ENCODE measurements at regions not wholly inside any gene's neighbourhood (a gene's known extent, or its start where the extent isn't known, plus 50 kb on each side); places are given as distances from the start of the nearest gene placed in this dataset.

DNA sequence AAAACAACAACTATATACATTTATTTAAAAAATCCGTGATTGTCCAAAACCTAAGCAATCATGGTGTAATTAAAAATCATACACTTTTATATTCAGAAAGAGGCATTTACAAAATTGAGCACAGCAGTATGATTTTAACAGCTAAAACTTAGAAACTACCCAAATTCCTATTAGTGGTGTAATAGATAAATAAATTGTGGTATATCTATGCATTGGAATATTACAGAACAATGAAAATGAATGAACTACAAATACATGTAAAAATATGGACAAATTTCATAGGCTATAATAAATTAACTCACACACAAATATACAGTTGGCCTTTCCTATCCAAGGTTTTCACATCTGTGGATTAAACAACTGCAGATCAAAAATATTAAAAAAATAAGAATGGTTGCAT is 700.5 kb upstream of the ARPP21 start:
- DNase-seq (ENCODE audit: low read depth, low spot score), result no peak
- H3K4me1 Mint-ChIP-seq, result no peaks in the 10 kb centered on the region
- H3K27ac Mint-ChIP-seq (ENCODE audit: unreplicated experiment), result no peak overlapping the region
- H3K4me3 Mint-ChIP-seq, result no peak overlapping the region
- H3K36me3 Mint-ChIP-seq (ENCODE audit: low read depth), result no peaks in the 10 kb centered on the region
- TF ChIP-seq, protein P1, sequence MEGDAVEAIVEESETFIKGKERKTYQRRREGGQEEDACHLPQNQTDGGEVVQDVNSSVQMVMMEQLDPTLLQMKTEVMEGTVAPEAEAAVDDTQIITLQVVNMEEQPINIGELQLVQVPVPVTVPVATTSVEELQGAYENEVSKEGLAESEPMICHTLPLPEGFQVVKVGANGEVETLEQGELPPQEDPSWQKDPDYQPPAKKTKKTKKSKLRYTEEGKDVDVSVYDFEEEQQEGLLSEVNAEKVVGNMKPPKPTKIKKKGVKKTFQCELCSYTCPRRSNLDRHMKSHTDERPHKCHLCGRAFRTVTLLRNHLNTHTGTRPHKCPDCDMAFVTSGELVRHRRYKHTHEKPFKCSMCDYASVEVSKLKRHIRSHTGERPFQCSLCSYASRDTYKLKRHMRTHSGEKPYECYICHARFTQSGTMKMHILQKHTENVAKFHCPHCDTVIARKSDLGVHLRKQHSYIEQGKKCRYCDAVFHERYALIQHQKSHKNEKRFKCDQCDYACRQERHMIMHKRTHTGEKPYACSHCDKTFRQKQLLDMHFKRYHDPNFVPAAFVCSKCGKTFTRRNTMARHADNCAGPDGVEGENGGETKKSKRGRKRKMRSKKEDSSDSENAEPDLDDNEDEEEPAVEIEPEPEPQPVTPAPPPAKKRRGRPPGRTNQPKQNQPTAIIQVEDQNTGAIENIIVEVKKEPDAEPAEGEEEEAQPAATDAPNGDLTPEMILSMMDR (conservative IDR thresholded peaks at IDR 0.05), result no peak
- H3K9me3 Mint-ChIP-seq, result peaks cover 5% of the 10 kb centered on the region
- H3K27me3 Mint-ChIP-seq (ENCODE audit: low read depth), result no peaks in the 10 kb centered on the region

DNA sequence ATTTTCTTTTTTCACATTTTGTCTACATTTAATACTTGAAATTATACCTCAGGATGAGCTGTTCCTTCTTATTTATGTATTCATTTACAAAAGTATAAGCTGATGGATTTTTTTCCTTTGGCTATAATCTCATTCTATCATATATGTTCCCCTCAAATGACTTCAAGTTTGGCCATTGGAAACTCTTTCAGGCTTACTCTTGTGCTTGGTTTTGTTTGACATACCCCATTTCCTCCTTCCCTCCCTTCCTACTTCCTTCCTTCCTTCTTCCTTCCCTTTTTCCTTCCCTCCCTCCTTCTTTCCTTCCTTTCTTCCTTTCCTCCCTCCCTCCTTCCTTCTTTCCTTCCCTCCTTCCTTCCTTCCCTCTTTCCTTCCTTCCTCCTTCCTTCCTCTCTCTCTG is 697.1 kb upstream of the ARPP21 start:
- Mint-ChIP-seq H3K27ac (ENCODE audit: unreplicated experiment) (no peak overlapping the region), H3K27me3 (ENCODE audit: low read depth) (no peaks in the 10 kb centered on the region), H3K36me3 (ENCODE audit: low read depth) (no peaks in the 10 kb centered on the region), H3K9me3 (peaks cover 5% of the 10 kb centered on the region), H3K4me1 (no peaks in the 10 kb centered on the region), H3K4me3 (no peak overlapping the region)
- TF ChIP-seq, protein P1 (conservative IDR thresholded peaks at IDR 0.05), result no peak
- DNase-seq (ENCODE audit: low read depth, low spot score), result no peak

DNA sequence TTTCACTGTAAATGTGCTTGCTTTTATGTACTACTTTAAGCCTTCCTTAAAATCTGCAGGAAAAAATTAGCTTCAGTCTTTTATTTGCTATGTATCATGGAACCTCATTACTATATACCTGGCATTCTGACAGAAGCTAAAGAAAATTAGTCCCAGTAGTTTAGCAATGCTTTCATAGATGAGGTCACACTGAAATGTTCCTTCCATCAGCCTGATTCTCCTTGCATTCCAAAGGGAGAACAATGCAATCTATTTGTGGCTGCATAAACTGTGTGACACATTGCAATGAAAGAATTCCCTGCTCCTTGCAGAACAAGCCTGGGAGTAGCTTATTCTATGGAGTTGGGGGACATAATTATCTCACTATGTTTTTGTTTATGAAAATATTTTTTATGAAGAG is 691.5 kb upstream of the ARPP21 start:
- no peaks in the 10 kb centered on the region for H3K27me3 Mint-ChIP-seq (ENCODE audit: low read depth)
- TF ChIP-seq, protein P1 (conservative IDR thresholded peaks at IDR 0.05), result no peak
- peaks cover 10% of the 10 kb centered on the region for H3K9me3 Mint-ChIP-seq
- H3K4me3 Mint-ChIP-seq, result no peak overlapping the region
- H3K27ac Mint-ChIP-seq (ENCODE audit: unreplicated experiment), result no peak overlapping the region
- DNase-seq (ENCODE audit: low read depth, low spot score), result no peak
- H3K4me1 Mint-ChIP-seq, result peaks cover 13% of the 10 kb centered on the region
- H3K36me3 Mint-ChIP-seq (ENCODE audit: low read depth), result peaks cover 5% of the 10 kb centered on the region

DNA sequence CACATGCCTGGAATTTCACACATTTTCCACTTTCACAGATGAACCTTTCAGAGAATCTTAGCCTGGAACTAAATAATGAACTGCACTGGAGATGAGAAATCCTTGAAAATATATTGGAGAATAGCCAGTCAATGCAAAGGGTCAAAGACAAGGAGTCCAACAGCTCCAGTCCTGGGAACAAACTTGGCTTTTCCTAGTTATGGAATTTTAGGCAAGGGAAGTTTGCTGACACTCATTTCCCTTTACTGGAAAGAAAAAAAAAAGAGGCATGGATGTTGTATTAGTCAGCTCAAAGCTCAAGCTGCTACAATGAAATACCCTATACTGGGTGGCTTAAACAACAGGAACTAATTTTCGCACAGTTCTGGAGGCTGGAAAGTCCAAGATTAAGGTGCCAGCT is 690.8 kb upstream of the ARPP21 start:
- no peaks in the 10 kb centered on the region for H3K27me3 Mint-ChIP-seq (ENCODE audit: low read depth)
- H3K4me1 Mint-ChIP-seq, result peaks cover 13% of the 10 kb centered on the region
- H3K9me3 Mint-ChIP-seq, result peaks cover 10% of the 10 kb centered on the region
- DNase-seq (ENCODE audit: low read depth, low spot score), result no peak
- no peak overlapping the region for H3K4me3 Mint-ChIP-seq
- H3K36me3 Mint-ChIP-seq (ENCODE audit: low read depth), result peaks cover 5% of the 10 kb centered on the region
- TF ChIP-seq, protein P1 (conservative IDR thresholded peaks at IDR 0.05), result no peak
- H3K27ac Mint-ChIP-seq (ENCODE audit: unreplicated experiment), result no peak overlapping the region

DNA sequence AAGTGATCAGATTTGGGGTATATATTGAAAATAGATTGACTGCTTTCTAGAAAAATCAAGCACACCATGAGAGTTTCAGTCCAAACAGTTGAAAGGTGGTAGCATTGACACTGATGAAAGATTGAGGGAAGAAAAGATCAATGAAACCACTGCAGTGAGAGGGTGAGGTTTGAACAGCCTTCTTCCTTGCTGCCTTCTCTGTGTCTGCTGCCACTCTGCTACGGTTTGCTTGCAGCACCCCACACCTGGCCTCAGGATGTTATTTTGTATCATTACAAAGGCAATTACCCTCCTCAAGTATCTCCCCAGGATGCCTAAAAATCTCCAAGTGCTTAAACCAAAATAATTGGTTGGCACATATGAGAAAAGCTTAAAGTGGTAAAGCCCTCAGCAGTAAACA is 683.6 kb upstream of the ARPP21 start:
- no peaks in the 10 kb centered on the region for H3K36me3 Mint-ChIP-seq (ENCODE audit: low read depth)
- no peak overlapping the region for H3K27ac Mint-ChIP-seq (ENCODE audit: unreplicated experiment)
- no peaks in the 10 kb centered on the region for H3K9me3 Mint-ChIP-seq
- H3K4me3 Mint-ChIP-seq, result no peak overlapping the region
- TF ChIP-seq, protein P1 (conservative IDR thresholded peaks at IDR 0.05), result no peak
- no peak for DNase-seq (ENCODE audit: low read depth, low spot score)
- H3K4me1 Mint-ChIP-seq, result peaks cover 4% of the 10 kb centered on the region
- no peaks in the 10 kb centered on the region for H3K27me3 Mint-ChIP-seq (ENCODE audit: low read depth)

DNA sequence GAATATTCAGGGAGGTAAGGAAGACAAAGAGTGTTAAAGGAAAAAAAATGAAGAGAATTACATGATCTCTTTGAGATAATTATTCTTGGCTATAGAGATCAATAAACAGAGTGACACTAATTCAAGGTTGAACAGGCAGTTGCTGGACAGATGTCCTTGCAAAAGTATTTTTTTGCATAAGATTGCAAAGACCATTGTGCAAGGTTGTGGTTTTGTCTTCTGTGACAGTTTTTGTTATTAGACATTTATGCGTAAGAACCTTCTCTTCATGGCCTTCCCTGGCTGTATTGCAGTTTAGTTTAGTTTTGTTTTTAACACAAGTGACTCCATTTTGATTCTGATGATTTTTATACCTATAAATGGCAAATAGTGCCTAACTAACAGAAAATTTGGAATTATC is 682.8 kb upstream of the ARPP21 start:
- Mint-ChIP-seq H3K9me3 (no peaks in the 10 kb centered on the region), H3K27ac (ENCODE audit: unreplicated experiment) (no peak overlapping the region), H3K27me3 (ENCODE audit: low read depth) (no peaks in the 10 kb centered on the region), H3K4me3 (no peak overlapping the region), H3K4me1 (peaks cover 4% of the 10 kb centered on the region), H3K36me3 (ENCODE audit: low read depth) (no peaks in the 10 kb centered on the region)
- DNase-seq (ENCODE audit: low read depth, low spot score), result no peak
- TF ChIP-seq, protein P1 (conservative IDR thresholded peaks at IDR 0.05), result no peak
